Prostate gland (tissue), 2 donors: ENCODE measurements at regions not wholly inside any gene's neighbourhood (a gene's known extent, or its start where the extent isn't known, plus 50 kb on each side); places are given as distances from the start of the nearest gene placed in this dataset.

Source experiments
- POLR2A ChIP-seq: fragments of 450-650 bp; IDR thresholded peaks from one replicate; pipeline ENCODE4 v1.6.1; 2016; ENCODE audit warnings: antibody characterized with exemption, mild to moderate bottlenecking
- POLR2AphosphoS5 ChIP-seq: sonication (generic); formaldehyde crosslinking; IDR thresholded peaks from one replicate; pipeline ENCODE4 v1.6.1; 2017; ENCODE audit warnings: antibody characterized with exemption
- TF ChIP-seq, protein P1 (sequence below), 4 experiments: fragments of 200-600 bp in 2 of 4; fragments of 450-650 bp in 2 of 4; sonication (generic) in 2 of 4; IDR thresholded peaks; 1 replicate in 3 of 4; 2 replicates in 1 of 4; pipeline ENCODE4 v1.5.1; 2016 to 2019; ENCODE audit warnings: antibody characterized with exemption in 4 of 4, mild to moderate bottlenecking in 2 of 4, moderate library complexity in 2 of 4

DNA sequence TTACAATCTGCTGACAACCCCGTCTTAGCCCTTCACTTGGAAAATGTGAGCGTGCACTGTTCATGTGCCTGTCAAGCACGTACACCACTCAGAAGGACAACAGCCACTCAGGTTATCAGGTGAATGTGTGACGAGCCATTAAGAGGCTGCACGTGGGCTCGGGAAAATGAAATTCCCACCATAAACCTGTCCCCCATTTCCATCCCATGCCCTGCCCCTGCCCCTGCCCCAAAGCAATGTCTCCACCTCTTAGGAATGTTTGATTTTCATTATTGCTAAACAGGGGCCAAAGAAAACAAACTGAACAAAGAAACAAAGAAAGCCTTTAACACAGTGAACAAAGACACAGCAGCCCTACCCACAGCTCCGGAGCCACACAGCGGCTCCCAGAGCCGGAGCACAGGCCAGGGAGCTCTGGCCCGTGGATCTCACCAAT lies 90.5 kb downstream of the TMEM18 start:
- TF ChIP-seq, protein P1, sequence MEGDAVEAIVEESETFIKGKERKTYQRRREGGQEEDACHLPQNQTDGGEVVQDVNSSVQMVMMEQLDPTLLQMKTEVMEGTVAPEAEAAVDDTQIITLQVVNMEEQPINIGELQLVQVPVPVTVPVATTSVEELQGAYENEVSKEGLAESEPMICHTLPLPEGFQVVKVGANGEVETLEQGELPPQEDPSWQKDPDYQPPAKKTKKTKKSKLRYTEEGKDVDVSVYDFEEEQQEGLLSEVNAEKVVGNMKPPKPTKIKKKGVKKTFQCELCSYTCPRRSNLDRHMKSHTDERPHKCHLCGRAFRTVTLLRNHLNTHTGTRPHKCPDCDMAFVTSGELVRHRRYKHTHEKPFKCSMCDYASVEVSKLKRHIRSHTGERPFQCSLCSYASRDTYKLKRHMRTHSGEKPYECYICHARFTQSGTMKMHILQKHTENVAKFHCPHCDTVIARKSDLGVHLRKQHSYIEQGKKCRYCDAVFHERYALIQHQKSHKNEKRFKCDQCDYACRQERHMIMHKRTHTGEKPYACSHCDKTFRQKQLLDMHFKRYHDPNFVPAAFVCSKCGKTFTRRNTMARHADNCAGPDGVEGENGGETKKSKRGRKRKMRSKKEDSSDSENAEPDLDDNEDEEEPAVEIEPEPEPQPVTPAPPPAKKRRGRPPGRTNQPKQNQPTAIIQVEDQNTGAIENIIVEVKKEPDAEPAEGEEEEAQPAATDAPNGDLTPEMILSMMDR (IDR thresholded peaks at IDR 0.05) = no peak
- TF ChIP-seq POLR2AphosphoS5 = no peak
- TF ChIP-seq POLR2A = no peak
